Stimulated activated CD4-positive, alpha-beta T cell treated with anti-CD3 and anti-CD28 coated beads, Interleukin-4, amount 100 ng/mL, for 48 hours (primary cell): ENCODE measurements at regions not wholly inside any gene's neighbourhood (a gene's known extent, or its start where the extent isn't known, plus 50 kb on each side); places are given as distances from the start of the nearest gene placed in this dataset.

Experiments
- DNase-seq, 2 donors: peaks; one replicate each; pipeline ENCODE4 v3.0.0-alpha.2; 2020; ENCODE audit warnings: low read depth in 2 of 2

DNA sequence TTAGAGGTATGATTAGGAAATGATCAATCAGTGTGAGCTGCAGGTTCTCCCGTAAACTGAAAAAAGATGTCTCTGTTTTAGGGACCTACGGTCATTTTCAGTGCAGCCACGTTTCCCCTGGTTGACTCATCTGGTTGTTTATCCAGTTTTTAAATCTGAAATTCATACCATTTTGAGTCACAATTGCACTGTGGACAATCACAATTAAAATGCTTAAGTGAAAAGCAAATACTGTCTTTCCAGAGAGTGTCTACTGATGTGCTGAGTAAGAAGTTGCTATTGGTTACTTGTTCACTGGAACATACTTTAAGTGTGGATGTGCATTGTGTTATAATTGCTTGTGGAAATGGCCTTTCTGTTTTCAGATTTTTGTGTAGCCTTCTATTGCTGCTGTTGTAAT lies 305.1 kb upstream of the SASH1 start:
- no peak for DNase-seq

DNA sequence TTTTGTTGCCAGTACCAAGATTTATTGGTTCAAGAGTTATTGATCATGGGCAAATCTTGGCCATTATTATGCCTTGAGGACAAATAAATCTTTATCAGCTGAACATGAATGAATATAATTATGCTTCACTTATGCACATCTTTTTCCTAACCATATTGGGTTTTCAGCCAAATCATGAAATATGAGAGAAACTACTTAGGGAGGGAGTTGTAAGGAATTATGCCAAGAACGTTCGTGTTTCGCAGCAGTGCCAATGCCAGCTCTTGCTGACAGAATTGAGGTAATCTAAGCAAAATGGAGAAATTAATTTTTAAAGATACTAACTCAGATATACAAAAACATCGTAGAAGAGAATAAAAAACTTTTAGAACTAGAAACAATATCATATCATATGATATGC lies 301.1 kb upstream of the SASH1 start:
- no peak for DNase-seq

DNA sequence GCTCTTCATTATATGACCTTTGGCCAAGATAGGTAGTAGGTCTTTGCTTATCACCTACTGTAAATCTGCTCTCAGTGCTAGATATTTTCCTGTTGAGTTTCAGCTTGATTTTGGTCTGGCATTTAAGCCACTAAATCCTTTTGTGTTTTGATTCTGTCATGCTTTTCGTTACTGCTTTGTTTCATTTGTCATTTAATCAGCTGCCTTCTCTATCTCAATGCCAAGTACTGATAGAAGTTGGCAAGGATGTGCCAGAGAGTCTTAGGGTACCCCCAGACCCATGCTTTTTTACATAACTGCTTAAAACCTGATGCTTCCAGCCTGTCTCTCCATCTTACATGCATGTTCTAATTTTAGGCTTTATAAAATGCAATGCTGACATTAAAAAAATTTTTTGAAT lies 300.1 kb upstream of the SASH1 start:
- DNase-seq = no peak

DNA sequence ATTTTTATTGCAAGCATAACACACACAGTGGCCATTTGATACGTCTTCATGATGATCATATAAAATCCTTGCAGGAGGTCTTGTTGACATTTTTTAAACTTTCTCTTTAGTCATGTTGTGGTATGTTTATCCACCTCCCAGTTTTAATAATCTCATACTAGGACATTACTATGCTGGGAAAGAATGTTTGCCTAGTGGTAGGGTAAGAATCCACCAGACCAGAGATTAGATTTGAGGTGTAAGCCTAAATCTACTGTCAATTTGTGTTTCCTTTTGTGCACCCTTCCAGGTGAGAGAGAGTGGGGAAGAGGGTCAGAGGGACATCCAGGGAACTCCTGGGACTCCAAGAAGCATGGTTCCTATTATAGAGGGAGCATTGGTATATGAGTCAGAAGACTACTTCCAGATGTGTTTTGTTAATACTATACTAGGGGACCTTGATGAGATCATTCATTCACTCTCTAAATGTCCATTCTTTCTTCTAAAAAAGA lies 298.3 kb upstream of the SASH1 start:
- DNase-seq = no peak

DNA sequence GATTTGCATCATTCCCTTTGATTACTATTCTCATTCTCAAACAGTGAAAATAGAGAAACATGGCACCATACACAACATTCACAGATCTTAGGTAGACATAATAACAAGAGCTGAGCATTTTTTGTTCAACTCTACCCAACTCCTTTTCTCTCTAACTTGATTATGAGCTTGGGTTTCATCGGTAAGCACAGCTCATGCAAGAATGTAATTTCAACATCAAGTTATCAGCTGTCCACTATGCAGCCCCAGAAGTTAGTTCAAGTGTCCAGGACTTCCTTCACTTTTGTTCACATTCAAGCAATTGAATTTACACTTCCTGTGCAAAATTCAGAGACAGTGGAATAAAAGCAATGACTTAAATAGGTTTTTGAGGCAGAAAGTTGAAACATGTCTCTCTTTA lies 297.7 kb upstream of the SASH1 start:
- DNase-seq = no peak

DNA sequence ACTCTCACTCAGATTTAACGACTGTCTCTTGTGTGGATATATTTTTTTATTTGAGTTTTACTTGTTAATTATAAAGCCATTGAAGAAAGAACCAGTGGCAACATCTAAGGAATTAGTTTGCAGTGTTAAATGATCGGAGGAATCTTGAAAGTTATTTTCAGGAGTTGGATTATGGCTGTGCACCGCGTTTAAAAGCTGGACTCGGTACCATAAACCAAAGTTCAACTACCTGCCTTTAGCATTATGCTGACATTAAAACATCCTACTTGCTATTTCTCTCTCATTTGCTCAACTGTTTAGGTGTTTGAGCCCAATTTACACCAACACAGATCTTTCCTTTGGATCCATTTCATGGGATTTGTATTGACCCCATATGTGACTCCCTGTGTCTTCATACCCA lies 289.4 kb upstream of the SASH1 start:
- no peak for DNase-seq

DNA sequence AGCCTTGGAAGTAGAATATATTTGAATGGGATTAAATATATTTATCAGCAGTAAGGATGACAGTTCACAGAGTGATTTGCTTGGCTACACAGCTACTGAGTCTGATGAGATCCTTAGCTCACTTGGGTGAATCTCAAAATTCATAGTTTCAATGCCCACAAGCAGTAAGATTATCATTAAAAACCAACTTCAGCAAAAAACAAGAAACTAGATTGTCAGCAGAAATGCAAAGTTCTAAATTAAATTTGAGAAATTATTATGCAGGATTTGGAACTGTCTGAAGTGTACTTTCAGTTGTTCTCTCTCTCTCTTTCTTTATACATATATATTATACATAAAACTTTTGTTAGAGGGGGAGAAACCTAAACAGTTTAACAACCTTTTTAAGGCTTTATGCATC lies 288.8 kb upstream of the SASH1 start:
- DNase-seq = no peak

DNA sequence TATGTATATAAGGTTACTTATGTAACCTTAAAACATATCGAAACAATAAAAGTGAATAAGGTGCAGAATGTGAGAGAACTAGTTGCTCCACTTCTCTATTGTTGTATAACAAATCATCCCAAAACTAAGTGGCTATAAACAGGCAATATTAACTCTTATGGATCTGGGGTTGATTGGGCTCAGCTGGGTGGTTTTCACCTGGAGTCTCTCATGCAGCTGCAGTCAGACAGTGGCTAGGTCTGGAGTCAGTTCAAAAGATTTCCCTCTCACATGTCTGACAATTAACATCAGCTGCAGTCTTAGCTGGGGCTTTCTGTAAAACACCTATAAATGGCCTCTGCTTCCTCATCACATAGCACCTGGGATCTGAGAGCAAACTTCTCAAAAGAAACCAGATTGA lies 288.4 kb upstream of the SASH1 start:
- DNase-seq = no peak

DNA sequence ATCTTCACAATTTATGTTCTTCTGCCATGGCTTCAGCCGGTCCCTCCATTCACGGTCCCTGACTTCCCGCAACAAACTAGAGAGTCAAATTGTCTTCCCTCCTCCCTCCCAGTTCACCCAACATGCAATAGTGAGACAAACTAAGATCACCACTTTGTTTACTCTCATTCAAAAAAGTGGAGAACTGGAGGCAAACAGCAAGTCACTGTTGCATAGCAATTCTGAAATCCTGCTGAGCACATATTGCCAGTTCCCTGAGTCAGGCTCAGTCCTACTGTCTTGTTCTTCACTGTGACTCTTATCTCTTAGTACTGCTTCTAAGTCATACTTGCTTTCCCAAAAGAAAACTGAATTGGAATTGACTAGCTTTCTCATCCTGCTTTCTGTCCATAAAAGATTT lies 287.2 kb upstream of the SASH1 start:
- DNase-seq = no peak

DNA sequence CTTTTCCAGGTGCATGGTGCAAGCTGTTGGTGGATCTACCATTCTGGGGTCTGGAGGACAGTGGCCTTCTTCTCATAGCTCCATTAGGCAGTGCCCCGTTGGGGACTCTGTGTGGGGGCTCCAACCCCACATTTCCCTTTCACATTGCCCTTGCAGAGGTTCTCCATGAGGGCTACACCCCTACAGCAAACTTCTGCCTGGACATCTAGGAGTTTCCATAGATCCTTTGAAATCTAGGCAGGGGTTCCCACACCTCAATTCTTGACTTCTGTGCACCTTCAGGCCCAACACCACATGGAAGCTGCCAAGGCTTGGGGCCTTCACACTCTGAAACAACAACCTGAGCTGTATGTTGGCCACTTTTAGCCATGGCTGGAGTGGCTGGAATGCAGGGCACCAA lies 282.8 kb upstream of the SASH1 start:
- DNase-seq = no peak

DNA sequence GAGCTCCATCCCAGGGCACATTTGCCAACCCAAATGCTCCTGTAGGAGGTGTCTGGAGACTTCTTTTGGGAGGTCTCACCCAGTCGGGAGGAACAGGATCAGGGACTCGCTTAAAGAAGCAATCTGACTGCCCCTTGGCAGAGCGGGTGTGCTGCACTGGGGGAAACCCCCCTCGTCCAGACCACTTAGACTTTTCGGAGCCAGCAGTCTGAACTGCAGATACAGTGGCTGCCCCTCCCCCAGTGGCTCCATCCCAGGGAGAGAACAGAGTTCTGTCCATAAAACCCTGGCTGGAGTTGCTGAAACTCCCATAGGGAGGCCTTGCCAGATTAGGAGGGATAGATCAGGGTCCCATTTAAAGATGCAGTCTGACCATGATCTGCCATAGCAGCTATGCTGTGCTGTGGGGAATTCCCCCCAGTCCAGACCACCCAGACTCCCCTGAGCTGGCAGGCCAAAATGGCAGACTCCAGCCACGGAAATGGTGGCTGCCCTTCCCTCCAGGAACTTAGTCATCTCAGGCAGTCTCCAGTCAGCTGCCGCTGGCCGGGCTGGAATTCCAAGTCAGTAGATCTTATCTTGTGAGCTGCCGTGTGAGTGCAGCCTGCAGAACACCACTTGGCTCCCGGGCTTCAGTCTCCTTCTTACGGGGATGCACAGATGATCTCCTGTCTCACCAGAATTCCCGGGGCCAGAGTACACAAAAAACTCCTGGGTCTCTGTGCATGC lies 278.1 kb upstream of the SASH1 start:
- DNase-seq = no peak

DNA sequence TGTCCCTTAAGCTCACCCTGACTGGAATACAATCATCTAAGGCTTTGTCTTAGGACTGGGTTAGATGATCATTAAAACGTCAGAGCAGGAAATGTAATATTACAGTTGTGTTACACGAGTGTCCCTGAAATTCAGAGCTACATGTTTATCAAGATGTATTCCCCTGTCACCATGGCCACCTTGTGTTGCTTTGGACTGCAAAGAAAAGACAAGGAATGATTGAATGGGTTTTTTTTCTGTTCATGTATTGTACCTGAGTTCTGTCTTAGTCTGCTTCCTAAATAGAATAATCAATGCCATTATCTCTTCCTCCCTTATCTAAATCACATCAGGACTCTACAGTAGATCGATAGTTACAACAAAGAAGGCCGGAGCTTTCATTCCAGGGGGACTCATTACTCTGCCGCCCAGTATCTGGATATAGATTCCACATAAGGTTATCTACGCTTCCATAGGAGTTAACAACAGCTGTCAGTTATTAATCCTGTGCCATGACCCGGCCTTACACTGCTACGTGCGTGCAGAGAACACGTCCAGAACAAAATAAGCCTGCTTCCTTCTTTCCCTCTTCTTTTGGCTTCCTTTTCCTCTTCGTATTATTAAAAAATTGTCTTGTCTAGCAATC lies 274.1 kb upstream of the SASH1 start:
- no peak for DNase-seq

DNA sequence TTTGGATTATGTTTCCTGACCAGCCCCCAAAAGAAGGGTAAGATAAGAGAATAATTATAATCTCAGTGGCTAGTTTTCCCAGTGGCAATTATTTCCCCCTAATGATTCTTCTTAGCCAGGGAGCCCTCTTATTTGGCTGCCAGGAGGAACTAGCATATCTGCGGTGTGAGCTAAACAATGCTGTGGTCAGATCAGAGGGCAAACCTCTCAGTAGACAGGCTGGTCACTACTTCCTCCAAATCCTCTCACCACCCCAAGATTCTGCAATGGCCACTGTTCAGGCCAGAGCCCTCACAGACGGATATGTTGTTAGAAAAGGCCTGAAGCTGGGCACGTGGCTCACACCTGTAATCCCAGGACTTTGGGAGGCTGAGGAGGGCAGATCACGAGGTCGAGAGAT lies 273.4 kb upstream of the SASH1 start:
- no peak for DNase-seq

DNA sequence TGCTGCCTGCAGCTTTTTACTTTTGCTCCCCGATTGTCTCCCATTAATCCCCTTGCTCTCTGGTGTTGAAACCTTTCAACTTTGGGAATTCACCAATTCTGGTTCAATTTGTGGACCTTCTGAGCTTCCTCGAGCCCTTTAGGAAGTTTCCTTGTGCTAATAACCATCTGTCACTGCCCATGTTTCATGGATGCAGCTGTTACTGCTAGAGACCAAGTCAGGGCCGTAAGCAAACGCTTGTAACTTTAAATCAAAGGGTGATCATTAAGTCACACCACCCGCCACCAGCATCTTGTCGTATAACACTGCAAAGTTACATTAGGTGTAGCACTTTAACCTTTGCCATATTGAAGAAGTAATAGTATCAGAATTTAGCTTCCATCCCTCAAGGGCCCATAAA lies 268.3 kb upstream of the SASH1 start:
- no peak for DNase-seq

DNA sequence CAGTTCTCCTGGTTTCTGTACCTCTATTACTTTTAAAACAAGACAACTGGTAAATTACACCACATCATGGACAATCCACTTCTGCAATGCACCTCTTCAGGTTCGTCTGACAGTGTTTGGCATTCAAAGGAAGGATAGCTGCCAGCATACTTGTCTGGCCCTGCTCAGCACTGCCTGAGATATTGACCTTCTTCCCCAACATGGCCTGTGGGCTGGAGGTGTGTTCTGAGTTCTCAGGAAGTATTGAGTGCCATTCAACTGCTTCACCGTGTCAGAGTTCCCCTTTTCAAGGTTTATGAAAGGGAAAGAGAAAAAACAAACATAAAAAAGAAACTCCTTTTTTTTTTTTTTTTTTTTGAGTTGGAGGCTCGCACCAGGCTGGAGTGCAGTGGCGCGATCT lies 267.9 kb upstream of the SASH1 start:
- DNase-seq = no peak

DNA sequence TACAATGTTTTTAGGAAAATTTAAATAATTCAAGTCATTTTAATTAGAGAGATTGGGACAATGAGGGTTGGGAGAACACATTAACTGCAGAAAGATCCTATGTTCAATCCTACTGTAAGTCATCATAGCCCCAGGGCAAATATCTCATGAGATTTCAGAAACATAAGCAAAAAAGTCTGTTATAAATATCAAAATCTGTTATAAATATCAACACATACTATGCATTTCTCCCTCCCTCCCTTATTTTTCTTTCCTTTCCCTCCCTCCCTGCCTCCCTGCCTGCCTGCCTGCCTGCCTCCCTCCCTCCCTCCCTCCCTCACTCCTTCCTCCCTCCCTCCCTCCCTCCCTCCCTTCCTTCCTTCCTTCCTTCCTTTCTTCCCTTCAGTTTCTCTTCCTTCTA lies 267.3 kb upstream of the SASH1 start:
- no peak for DNase-seq

DNA sequence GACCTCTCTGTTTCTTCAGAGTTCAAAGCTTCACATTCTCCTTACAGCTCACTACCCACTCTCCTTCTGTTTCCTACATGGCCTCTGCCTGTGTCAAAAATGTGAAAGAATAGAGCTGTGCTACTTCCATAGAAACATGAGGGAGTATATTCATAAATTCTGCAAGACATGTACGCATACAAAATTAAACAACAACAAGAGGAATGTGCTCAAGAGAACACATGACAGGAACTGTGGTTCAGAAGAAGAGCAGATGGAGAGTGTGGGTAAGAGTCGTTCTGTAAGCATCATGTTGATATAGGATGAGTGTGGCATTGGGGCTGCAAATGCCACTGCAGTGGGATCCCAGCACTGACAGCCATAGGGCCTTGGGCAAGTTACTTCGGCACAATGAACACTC lies 266.6 kb upstream of the SASH1 start:
- no peak for DNase-seq

DNA sequence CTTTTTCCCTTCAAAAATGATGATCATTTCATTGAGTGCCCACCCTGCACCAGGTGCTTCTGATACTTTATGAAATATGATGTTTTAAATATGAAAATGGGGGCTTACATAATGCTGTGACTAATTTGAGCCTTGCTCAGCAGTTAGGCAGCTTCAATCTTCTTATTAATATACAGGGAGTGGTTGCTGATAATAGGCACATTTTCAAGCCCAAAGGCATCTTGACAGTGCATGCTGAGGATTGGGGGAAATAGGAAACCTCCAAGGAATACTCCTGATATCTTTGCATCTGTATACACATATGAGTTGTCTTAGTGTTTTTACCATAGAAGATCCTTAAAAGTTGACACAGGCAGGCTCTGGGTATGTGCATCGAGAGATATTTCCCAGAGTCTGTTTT lies 262.3 kb upstream of the SASH1 start:
- no peak for DNase-seq

DNA sequence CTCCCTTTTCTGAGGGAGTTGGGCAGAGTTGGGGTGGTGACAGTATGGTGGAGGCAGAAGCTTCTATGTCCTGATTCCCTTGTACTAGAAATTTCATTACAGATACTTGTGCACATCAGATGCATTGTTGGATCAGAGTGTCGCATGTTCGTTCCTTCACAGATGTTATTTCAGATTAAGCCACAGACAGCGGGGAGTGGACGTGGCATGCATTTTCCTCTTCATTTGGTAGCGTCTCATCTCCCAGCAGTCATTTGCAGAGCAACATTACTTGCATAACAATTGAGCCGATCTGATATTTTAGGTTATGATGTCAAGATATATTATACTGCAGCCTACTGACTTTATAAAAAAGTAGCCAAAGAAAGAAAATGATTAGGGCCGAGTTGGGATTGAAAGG lies 261.6 kb upstream of the SASH1 start:
- no peak for DNase-seq

DNA sequence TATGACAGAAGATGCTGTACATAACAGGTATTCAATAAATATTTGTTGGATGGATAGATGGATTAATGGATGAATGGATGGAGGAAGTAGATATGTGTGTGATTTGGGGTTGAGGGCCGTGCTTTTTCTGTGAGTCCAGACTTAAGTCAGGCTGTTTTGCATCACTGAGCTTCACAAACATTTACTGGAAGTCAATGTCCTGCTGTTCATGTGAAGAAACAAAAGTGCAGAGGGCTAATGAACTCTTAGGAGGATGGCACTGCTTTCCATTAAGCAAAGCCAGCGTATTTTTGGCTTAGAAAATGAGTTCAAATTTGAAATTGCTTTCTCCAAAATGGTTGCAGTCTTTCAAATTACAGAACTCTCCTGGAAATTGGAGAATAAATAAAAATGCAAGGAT lies 260.6 kb upstream of the SASH1 start:
- DNase-seq = no peak

DNA sequence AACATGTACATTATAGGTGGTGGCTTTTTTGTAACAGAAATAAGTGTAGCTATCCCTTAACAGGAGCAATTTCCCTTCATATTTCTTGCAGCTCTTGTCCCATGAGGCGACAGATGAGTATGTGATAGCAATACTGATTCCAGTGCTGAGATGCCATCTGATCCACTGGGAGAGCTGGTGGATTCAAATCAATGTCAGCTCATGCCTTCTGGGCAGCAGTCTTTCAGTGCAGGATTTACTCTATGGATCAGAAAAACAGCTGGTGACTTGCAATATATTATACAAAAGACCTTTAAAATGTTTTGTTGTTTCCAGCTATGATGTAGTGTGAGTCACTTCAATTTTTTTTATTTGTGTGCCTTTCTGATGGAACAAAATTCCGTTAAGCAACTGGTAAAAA lies 259.9 kb upstream of the SASH1 start:
- DNase-seq = no peak

DNA sequence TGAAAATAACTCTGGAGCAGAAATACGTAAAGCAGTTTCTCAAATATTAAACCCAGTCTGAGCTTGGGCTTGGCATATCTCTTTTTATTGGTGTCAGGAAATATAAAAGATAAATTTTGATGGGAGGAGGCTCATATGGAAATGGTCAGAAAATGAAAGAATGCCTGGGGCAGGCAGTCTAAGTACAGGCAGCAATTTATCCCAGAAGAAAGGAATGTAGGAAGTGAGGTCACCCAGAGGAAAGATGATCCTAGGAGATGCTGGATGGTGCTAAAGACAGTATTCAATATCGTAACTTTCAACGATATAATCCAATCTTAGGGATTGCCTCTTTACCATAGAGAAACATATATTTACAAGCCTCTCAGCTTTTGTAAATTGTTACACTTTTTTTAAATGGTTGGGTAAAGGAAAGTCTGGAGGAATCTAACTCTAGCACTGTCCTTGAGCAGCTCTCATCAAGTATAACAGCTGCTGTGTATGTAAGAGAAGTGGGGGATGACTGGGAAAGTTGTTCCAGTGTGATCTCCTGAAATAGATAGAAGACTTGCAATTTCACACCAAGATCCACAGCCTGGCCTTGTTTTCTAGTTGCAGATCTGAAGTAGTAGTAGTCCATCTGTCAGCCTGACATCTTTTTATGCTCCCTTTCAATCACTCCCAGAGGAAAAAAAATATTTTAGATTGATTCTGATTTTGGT lies 256.9 kb upstream of the SASH1 start:
- no peak for DNase-seq

DNA sequence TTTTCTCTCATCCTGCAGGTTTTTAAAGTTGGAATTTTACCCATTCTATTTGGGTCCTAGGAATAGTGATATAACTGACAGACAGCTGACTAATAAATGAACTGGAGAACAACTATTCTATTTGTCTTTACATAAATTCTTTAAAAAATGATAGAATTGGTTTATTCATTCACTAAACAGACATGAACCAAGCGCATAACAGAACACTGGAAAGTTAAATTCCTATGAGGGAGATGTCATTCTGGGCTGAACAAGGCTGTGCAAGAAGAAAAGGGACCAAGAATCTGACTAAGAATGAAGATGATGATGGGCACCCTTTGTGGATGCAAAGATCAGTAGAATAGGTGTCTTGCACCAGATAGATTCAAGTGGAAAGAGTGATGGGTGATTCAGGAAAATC lies 256.3 kb upstream of the SASH1 start:
- DNase-seq = no peak
